ENCODE measurements at regions not wholly inside any gene's neighbourhood (a gene's known extent, or its start where the extent isn't known, plus 50 kb on each side); places are given as distances from the start of the nearest gene placed in this dataset.

DNA sequence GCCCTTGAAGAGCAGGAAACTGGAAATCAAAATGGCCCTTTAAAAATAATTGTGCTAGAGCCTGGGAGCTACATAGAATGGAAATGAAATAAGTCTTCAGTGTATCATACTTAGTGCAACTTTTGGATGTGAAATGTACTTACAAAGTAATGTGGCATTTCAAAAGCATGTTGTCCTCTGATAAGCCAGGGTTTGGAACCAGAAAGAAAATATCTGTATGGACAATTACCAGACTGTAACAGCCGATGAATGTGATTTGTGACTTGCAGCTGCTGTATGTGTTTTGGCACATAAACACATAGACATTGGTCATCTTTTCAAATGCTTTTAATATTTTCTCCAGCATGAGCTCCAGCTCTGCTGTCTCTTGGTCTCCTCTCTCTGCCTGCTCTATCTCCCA is 546.4 kb downstream of the OMA1 start (continued):
- no peak for TF ChIP-seq TSHZ2 (CRISPR knock-in tag; IDR thresholded peaks at IDR 0.05)
- no peak for TF ChIP-seq TCF4 (CRISPR knock-in tag; IDR thresholded peaks at IDR 0.05; ENCODE audit: borderline replicate concordance)

GRCh38 chr1:57996400-57996799 is 550.1 kb downstream of the OMA1 start:
- no peak for ATAC-seq
- TF ChIP-seq ZNF8 (CRISPR knock-in tag; IDR thresholded peaks at IDR 0.05) (no peak), ZFP3 (CRISPR knock-in tag; IDR thresholded peaks at IDR 0.05) (no peak), ZNF565 (CRISPR knock-in tag; conservative IDR thresholded peaks at IDR 0.05; ENCODE audit: low read depth) (no peak), OSR1 (CRISPR knock-in tag; IDR thresholded peaks at IDR 0.05) (no peak), TOX (CRISPR knock-in tag; IDR thresholded peaks at IDR 0.05; ENCODE audit: borderline replicate concordance) (no peak), TCF4 (CRISPR knock-in tag; IDR thresholded peaks at IDR 0.05; ENCODE audit: borderline replicate concordance) (no peak), BACH2 (CRISPR knock-in tag; IDR thresholded peaks at IDR 0.05; ENCODE audit: borderline replicate concordance) (no peak), ZC3H10 (CRISPR knock-in tag; IDR thresholded peaks at IDR 0.05) (no peak), ZFP30 (CRISPR knock-in tag; IDR thresholded peaks at IDR 0.05) (no peak), ZNF70 (CRISPR knock-in tag; IDR thresholded peaks at IDR 0.05) (no peak)
- TF ChIP-seq, protein P1, sequence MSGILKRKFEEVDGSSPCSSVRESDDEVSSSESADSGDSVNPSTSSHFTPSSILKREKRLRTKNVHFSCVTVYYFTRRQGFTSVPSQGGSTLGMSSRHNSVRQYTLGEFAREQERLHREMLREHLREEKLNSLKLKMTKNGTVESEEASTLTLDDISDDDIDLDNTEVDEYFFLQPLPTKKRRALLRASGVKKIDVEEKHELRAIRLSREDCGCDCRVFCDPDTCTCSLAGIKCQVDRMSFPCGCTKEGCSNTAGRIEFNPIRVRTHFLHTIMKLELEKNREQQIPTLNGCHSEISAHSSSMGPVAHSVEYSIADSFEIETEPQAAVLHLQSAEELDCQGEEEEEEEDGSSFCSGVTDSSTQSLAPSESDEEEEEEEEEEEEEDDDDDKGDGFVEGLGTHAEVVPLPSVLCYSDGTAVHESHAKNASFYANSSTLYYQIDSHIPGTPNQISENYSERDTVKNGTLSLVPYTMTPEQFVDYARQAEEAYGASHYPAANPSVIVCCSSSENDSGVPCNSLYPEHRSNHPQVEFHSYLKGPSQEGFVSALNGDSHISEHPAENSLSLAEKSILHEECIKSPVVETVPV (CRISPR knock-in tag; IDR thresholded peaks at IDR 0.05), result no peak
- TF ChIP-seq, protein P2, sequence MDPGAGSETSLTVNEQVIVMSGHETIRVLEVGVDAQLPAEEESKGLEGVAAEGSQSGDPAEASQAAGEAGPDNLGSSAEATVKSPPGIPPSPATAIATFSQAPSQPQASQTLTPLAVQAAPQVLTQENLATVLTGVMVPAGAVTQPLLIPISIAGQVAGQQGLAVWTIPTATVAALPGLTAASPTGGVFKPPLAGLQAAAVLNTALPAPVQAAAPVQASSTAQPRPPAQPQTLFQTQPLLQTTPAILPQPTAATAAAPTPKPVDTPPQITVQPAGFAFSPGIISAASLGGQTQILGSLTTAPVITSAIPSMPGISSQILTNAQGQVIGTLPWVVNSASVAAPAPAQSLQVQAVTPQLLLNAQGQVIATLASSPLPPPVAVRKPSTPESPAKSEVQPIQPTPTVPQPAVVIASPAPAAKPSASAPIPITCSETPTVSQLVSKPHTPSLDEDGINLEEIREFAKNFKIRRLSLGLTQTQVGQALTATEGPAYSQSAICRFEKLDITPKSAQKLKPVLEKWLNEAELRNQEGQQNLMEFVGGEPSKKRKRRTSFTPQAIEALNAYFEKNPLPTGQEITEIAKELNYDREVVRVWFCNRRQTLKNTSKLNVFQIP (CRISPR knock-in tag; IDR thresholded peaks at IDR 0.05; ENCODE audit: borderline replicate concordance, low read depth), result no peak

GRCh38 chr1:57991289-57991688 is 555.2 kb downstream of the OMA1 start:
- TF ChIP-seq, protein P1 (CRISPR knock-in tag; IDR thresholded peaks at IDR 0.05), result no peak
- no peak for TF ChIP-seq CSDC2 (CRISPR knock-in tag; IDR thresholded peaks at IDR 0.05)
- TF ChIP-seq SNAI2 (CRISPR knock-in tag; IDR thresholded peaks at IDR 0.05), result no peak
- no peak for TF ChIP-seq ZNF8 (CRISPR knock-in tag; IDR thresholded peaks at IDR 0.05)
- no peak for TF ChIP-seq RARB (CRISPR knock-in tag; IDR thresholded peaks at IDR 0.05)
- no peak for TF ChIP-seq GLIS3 (CRISPR knock-in tag; IDR thresholded peaks at IDR 0.05)
- ATAC-seq, result no peak

- TF ChIP-seq TSHZ2 (CRISPR knock-in tag; IDR thresholded peaks at IDR 0.05) (no peak), ZC3H10 (CRISPR knock-in tag; IDR thresholded peaks at IDR 0.05) (no peak)
- ATAC-seq, result no peak
Observed at GRCh38 chr1:57989877-57990276, 556.6 kb downstream of the OMA1 start.
